RWPE2 (cell line): ENCODE measurements at regions not wholly inside any gene's neighbourhood (a gene's known extent, or its start where the extent isn't known, plus 50 kb on each side); places are given as distances from the start of the nearest gene placed in this dataset.

Source experiments
- ATAC-seq: fragments of 200-7000 bp; cut with Tn5 transposase; 3 replicates; pipeline ENCODE4 v1.9.1; 2021; ENCODE audit warnings: low read depth
- DNase-seq: peaks from one replicate; pipeline ENCODE4 v3.0.0-alpha.2; 2020; ENCODE audit warnings: low spot score
- H3K27ac ChIP-seq: fragments of 450-650 bp; 2 replicates; pipeline ENCODE4 v1.5.1; 2017; ENCODE audit warnings: mild to moderate bottlenecking; ENCODE audit not compliant: poor library complexity, severe bottlenecking
- H3K27me3 ChIP-seq: fragments of 250-450 bp; sonication (Bioruptor Pico); 2 replicates; pipeline ENCODE4 v1.5.1; 2021; ENCODE audit warnings: mild to moderate bottlenecking, moderate library complexity; ENCODE audit not compliant: insufficient read depth, poor library complexity, severe bottlenecking
- H3K36me3 ChIP-seq: fragments of 250-450 bp; sonication (Bioruptor Pico); 2 replicates; pipeline ENCODE4 v1.5.1; 2020; ENCODE audit warnings: low read depth, mild to moderate bottlenecking, moderate library complexity
- H3K4me1 ChIP-seq: fragments of 250-450 bp; sonication (Bioruptor Pico); 2 replicates; pipeline ENCODE4 v1.5.1; 2021; ENCODE audit warnings: mild to moderate bottlenecking, moderate library complexity; ENCODE audit not compliant: insufficient read depth, poor library complexity, severe bottlenecking
- H3K4me3 ChIP-seq: fragments of 250-450 bp; sonication (Bioruptor Pico); 2 replicates; pipeline ENCODE4 v1.5.1; 2021; ENCODE audit warnings: mild to moderate bottlenecking, moderate library complexity; ENCODE audit not compliant: severe bottlenecking
- H3K9me3 ChIP-seq: fragments of 250-450 bp; sonication (Bioruptor Pico); 2 replicates; pipeline ENCODE4 v1.5.1; 2021; ENCODE audit warnings: mild to moderate bottlenecking, moderate library complexity; ENCODE audit not compliant: severe bottlenecking
- TF ChIP-seq, protein P1 (sequence below): fragments of 450-650 bp; IDR thresholded peaks from one replicate; pipeline ENCODE4 v1.5.1; 2017; ENCODE audit warnings: mild to moderate bottlenecking, moderate library complexity; ENCODE audit not compliant: poor library complexity, severe bottlenecking

- TF ChIP-seq, protein P1, sequence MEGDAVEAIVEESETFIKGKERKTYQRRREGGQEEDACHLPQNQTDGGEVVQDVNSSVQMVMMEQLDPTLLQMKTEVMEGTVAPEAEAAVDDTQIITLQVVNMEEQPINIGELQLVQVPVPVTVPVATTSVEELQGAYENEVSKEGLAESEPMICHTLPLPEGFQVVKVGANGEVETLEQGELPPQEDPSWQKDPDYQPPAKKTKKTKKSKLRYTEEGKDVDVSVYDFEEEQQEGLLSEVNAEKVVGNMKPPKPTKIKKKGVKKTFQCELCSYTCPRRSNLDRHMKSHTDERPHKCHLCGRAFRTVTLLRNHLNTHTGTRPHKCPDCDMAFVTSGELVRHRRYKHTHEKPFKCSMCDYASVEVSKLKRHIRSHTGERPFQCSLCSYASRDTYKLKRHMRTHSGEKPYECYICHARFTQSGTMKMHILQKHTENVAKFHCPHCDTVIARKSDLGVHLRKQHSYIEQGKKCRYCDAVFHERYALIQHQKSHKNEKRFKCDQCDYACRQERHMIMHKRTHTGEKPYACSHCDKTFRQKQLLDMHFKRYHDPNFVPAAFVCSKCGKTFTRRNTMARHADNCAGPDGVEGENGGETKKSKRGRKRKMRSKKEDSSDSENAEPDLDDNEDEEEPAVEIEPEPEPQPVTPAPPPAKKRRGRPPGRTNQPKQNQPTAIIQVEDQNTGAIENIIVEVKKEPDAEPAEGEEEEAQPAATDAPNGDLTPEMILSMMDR, result no peak
- H3K27me3 ChIP-seq, result no peaks in the 10 kb centered on the region
- H3K4me1 ChIP-seq, result no peaks in the 10 kb centered on the region
- ATAC-seq (no peak), DNase-seq (no peak)
- no peaks in the 10 kb centered on the region for H3K9me3 ChIP-seq
- no peaks in the 10 kb centered on the region for H3K36me3 ChIP-seq
- H3K4me3 ChIP-seq, result no peak overlapping the region
- H3K27ac ChIP-seq, result no peak overlapping the region
Observed at GRCh38 chr4:157984285-157984911, 188.4 kb downstream of the GASK1B start.

DNA sequence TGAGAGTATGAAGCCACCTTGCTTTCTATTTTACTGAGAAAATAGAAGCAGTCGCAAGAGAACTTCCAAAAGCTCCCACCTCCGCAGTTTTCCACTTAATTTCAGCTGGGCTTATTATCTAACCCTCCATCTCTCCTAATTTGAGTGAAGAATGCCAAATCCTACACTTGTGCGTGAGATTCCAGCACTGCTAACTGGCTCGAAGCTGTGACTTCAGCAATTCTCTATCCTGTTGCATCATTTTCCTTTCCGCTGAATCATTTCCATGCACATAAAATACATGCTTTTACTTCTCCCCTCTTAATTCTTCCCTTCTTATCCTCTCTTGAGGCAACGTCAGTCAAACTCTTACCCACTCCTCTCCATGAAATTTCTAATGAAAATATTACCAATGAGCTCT is 189.5 kb downstream of the GASK1B start:
- Histone ChIP-seq H3K4me1 (no peaks in the 10 kb centered on the region), H3K27ac (no peak overlapping the region), H3K27me3 (no peaks in the 10 kb centered on the region), H3K4me3 (no peak overlapping the region), H3K36me3 (no peaks in the 10 kb centered on the region), H3K9me3 (no peaks in the 10 kb centered on the region)
- ATAC-seq (no peak), DNase-seq (no peak)
- TF ChIP-seq, protein P1, result no peak

- Histone ChIP-seq H3K27me3 (peaks cover 4% of the 10 kb centered on the region), H3K4me3 (no peak overlapping the region), H3K4me1 (no peaks in the 10 kb centered on the region), H3K36me3 (no peaks in the 10 kb centered on the region), H3K9me3 (no peaks in the 10 kb centered on the region), H3K27ac (no peak overlapping the region)
- no peak for ATAC-seq
- TF ChIP-seq, protein P1, result no peak
- DNase-seq, result no peak
Observed at GRCh38 chr4:157980158-157980557, 192.7 kb downstream of the GASK1B start.

- ATAC-seq (peak; percentile 76), DNase-seq (no peak)
- Histone ChIP-seq H3K27me3 (peaks cover 4% of the 10 kb centered on the region), H3K27ac (no peak overlapping the region), H3K4me1 (no peaks in the 10 kb centered on the region), H3K36me3 (no peaks in the 10 kb centered on the region), H3K9me3 (no peaks in the 10 kb centered on the region), H3K4me3 (no peak overlapping the region)
- TF ChIP-seq, protein P1, result peak; percentile 95
Observed at GRCh38 chr4:157978680-157979361, 194.0 kb downstream of the GASK1B start.

DNA sequence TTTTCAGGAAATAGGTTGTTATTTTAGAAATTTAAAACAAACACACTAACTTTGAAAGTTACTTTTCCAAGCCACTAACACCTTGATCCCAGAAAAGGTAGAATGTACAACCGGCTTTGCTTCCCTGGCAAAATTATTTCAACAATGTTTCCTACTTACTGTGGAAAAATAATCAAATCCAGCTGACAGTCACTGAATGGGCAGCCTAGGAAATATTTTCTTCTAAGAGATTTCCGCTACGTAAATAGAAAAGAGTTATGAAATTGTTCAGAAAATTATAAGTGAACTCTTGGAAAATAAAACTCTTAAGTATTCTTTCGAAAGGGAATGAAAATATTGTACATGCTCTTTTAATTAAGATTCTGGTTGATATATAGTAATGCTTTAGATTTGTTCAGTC is 195.7 kb downstream of the GASK1B start:
- no peak for DNase-seq
- Histone ChIP-seq H3K27me3 (peaks cover 4% of the 10 kb centered on the region), H3K4me1 (no peaks in the 10 kb centered on the region), H3K27ac (no peak overlapping the region), H3K4me3 (no peak overlapping the region), H3K36me3 (no peaks in the 10 kb centered on the region), H3K9me3 (no peaks in the 10 kb centered on the region)
- no peak for ATAC-seq
- TF ChIP-seq, protein P1, result no peak
